ENCODE measurements at regions not wholly inside any gene's neighbourhood (a gene's known extent, or its start where the extent isn't known, plus 50 kb on each side); places are given as distances from the start of the nearest gene placed in this dataset.

- Histone ChIP-seq H2AFZ (no peak overlapping the region), H4K20me1 (ENCODE audit: insufficient read depth, poor library complexity, severe bottlenecking) (no peaks in the 10 kb centered on the region), H3K27me3 (no peaks in the 10 kb centered on the region), H3K4me1 (ENCODE audit: insufficient read depth) (no peaks in the 10 kb centered on the region), H3K9me3 (ENCODE audit: low read depth) (no peaks in the 10 kb centered on the region), H3K27ac (no peak overlapping the region), H3K4me2 (no peak overlapping the region), H3K79me2 (no peaks in the 10 kb centered on the region), H3K9me2 (replicated peaks; ENCODE audit: insufficient read depth) (no peaks in the 10 kb centered on the region), H3K36me3 (replicated peaks; ENCODE audit: insufficient read depth, low read depth) (no peaks in the 10 kb centered on the region), H3K4me3 (no peak overlapping the region)
- no peak for TF ChIP-seq EZH2phosphoT487 (IDR thresholded peaks at IDR 0.05; ENCODE audit: low read depth, severe bottlenecking, unreplicated experiment)
- TF ChIP-seq EZH2 (IDR thresholded peaks at IDR 0.05; ENCODE audit: borderline replicate concordance) = no peak
- TF ChIP-seq CTCF (IDR thresholded peaks at IDR 0.05; ENCODE audit: poor library complexity) = no peak
- DNase-seq (ENCODE audit: low spot score) = no peak
- WGBS (ENCODE audit: low lambda C conversion rate, missing lambda C conversion rate) = 96% methylated on average over 3 of the region's 3 CpGs
Measured at GRCh38 chr12:91572869-91573268, 390.3 kb upstream of the DCN start.

GRCh38 chr12:91567100-91567485 lies 384.5 kb upstream of the DCN start:
- no peaks in the 10 kb centered on the region for H3K4me1 ChIP-seq (ENCODE audit: insufficient read depth)
- no peak for DNase-seq (ENCODE audit: low spot score)
- WGBS (ENCODE audit: low lambda C conversion rate, missing lambda C conversion rate) = 95% methylated on average over 2 of the region's 2 CpGs
- H2AFZ ChIP-seq = no peak overlapping the region
- no peaks in the 10 kb centered on the region for H3K9me2 ChIP-seq (replicated peaks; ENCODE audit: insufficient read depth)
- TF ChIP-seq CTCF (IDR thresholded peaks at IDR 0.05; ENCODE audit: poor library complexity) = no peak
- TF ChIP-seq EZH2 (IDR thresholded peaks at IDR 0.05; ENCODE audit: borderline replicate concordance) = no peak
- no peak for TF ChIP-seq EZH2phosphoT487 (IDR thresholded peaks at IDR 0.05; ENCODE audit: low read depth, severe bottlenecking, unreplicated experiment)
- no peak overlapping the region for H3K4me2 ChIP-seq
- H3K27me3 ChIP-seq = no peaks in the 10 kb centered on the region
- no peaks in the 10 kb centered on the region for H3K36me3 ChIP-seq (replicated peaks; ENCODE audit: insufficient read depth, low read depth)
- H3K79me2 ChIP-seq = no peaks in the 10 kb centered on the region
- no peaks in the 10 kb centered on the region for H4K20me1 ChIP-seq (ENCODE audit: insufficient read depth, poor library complexity, severe bottlenecking)
- no peak overlapping the region for H3K27ac ChIP-seq
- H3K4me3 ChIP-seq = no peak overlapping the region
- H3K9me3 ChIP-seq (ENCODE audit: low read depth) = no peaks in the 10 kb centered on the region

- no peak for DNase-seq (ENCODE audit: low spot score)
- Histone ChIP-seq H3K27ac (no peak overlapping the region), H3K27me3 (no peaks in the 10 kb centered on the region), H3K36me3 (replicated peaks; ENCODE audit: insufficient read depth, low read depth) (no peaks in the 10 kb centered on the region), H3K79me2 (no peaks in the 10 kb centered on the region), H3K9me3 (ENCODE audit: low read depth) (no peaks in the 10 kb centered on the region), H4K20me1 (ENCODE audit: insufficient read depth, poor library complexity, severe bottlenecking) (no peaks in the 10 kb centered on the region), H3K4me2 (no peak overlapping the region), H2AFZ (no peak overlapping the region), H3K9me2 (replicated peaks; ENCODE audit: insufficient read depth) (no peaks in the 10 kb centered on the region), H3K4me3 (no peak overlapping the region), H3K4me1 (ENCODE audit: insufficient read depth) (no peaks in the 10 kb centered on the region)
- WGBS (ENCODE audit: low lambda C conversion rate, missing lambda C conversion rate) = 89% methylated on average over 4 of the region's 6 CpGs
- TF ChIP-seq EZH2 (IDR thresholded peaks at IDR 0.05; ENCODE audit: borderline replicate concordance) (no peak), EZH2phosphoT487 (IDR thresholded peaks at IDR 0.05; ENCODE audit: low read depth, severe bottlenecking, unreplicated experiment) (no peak), CTCF (IDR thresholded peaks at IDR 0.05; ENCODE audit: poor library complexity) (no peak)
Measured at GRCh38 chr12:91566328-91567099, 383.9 kb upstream of the DCN start.

All from hepatocyte (in vitro differentiated cells).